ENCODE measurements at regions not wholly inside any gene's neighbourhood (a gene's known extent, or its start where the extent isn't known, plus 50 kb on each side); places are given as distances from the start of the nearest gene placed in this dataset.
"Not testable (repeated sequence)": the region's sequence is repeated elsewhere in the genome, so short reads cannot be mapped to it uniquely, and the experiment has no call there.

GRCh38 chr6:14397518-14397901, 279.9 kb downstream of the CD83 start:
- Histone ChIP-seq H3K4me1 (replicated peaks in 1 of 2) (no peaks in the 10 kb centered on the region), H3K27ac (no peak overlapping the region), H3K4me3 (no peak overlapping the region)
- 50 to 100% (median 82%) methylated on average over 1 to 6 of the region's 6 CpGs; no CpG with 5 or more reads in 2 of the 10 experiments for WGBS, 10 experiments
- in situ Hi-C loops (cut with MboI; ENCODE audit: low pct_unique_long_range_greater_than_20kb in 2 of 9, low sequenced_read_pairs in 9 of 9, unreplicated experiment in 9 of 9), result no loop called here
- ATAC-seq (replicated peaks in 6 of 8), result no peak

GRCh38 chr6:14398953-14399352, 281.4 kb downstream of the CD83 start:
- in situ Hi-C loops (cut with MboI; ENCODE audit: low pct_unique_long_range_greater_than_20kb in 2 of 9, low sequenced_read_pairs in 9 of 9, unreplicated experiment in 9 of 9), result no loop called here
- ATAC-seq (replicated peaks in 6 of 8), result no peak
- no peak overlapping the region for H3K4me3 ChIP-seq
- no peaks in the 10 kb centered on the region for H3K4me1 ChIP-seq (replicated peaks in 1 of 2)
- H3K27ac ChIP-seq, result no peak overlapping the region
- WGBS, 10 experiments, result 54 to 100% (median 83%) methylated on average over 1 to 2 of the region's 2 CpGs

- Histone ChIP-seq H3K4me1 (replicated peaks in 1 of 2) (no peaks in the 10 kb centered on the region), H3K27ac (no peak overlapping the region), H3K4me3 (no peak overlapping the region)
- in situ Hi-C loops (cut with MboI; ENCODE audit: low pct_unique_long_range_greater_than_20kb in 2 of 9, low sequenced_read_pairs in 9 of 9, unreplicated experiment in 9 of 9), result no loop called here
- no peak for ATAC-seq (replicated peaks in 6 of 8)
- 40 to 93% (median 67%) methylated on average over 1 to 5 of the region's 5 CpGs; no CpG with 5 or more reads in 1 of the 10 experiments for WGBS, 10 experiments
Observed at GRCh38 chr6:14399635-14400034, 282.1 kb downstream of the CD83 start.

DNA sequence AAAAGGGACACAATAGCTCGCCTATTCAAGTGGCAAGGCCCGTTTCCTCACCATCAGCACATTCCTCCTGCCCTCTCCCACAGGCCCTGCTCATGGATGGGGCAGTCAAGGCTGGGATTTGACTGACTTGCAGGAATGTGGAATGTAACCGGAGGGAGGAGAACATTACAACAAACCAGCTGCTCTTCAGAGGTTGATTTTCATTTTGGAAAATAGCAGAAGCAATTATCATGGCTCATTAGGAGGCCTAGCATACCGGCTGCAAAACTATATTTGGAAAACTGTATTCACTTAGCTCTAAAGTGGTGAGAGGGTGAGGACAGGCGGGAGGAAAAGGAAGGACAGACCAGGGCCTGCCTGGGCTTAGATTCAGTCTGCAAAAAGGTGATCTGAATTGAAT, 283.7 kb downstream of the CD83 start:
- peak in 1 of 8 experiments; percentile 62 for ATAC-seq (replicated peaks in 6 of 8)
- Histone ChIP-seq H3K4me3 (no peak overlapping the region), H3K27ac (no peak overlapping the region)

GRCh38 chr6:14406614-14407331, 289.2 kb downstream of the CD83 start:
- Histone ChIP-seq H3K4me3 (no peak overlapping the region), H3K27ac (peak overlapping the region in 1 of 2 donors; percentile 9), H3K4me1 (replicated peaks in 1 of 2) (peaks cover 14 to 18% of the 10 kb centered on the region in 2 donors)
- in situ Hi-C loops (cut with MboI; ENCODE audit: low pct_unique_long_range_greater_than_20kb in 2 of 9, low sequenced_read_pairs in 9 of 9, unreplicated experiment in 9 of 9), result no loop called here
- ATAC-seq (replicated peaks in 6 of 8), result peak in 5 of 8 experiments; percentile 25 to 67 (median 55)
- 14 to 90% (median 45%) methylated on average over 2 to 8 of the region's 9 CpGs; no CpG with 5 or more reads in 1 of the 10 experiments for WGBS, 10 experiments

More for the DNA sequence above, 283.7 kb downstream of the CD83 start:
- peaks cover 2 to 6% of the 10 kb centered on the region in 2 donors for H3K4me1 ChIP-seq (replicated peaks in 1 of 2)
- WGBS, 10 experiments, result 25 to 100% (median 70%) methylated on average over 1 to 5 of the region's 5 CpGs
- in situ Hi-C loops (cut with MboI; ENCODE audit: low pct_unique_long_range_greater_than_20kb in 2 of 9, low sequenced_read_pairs in 9 of 9, unreplicated experiment in 9 of 9), result no loop called here

- 40 to 100% (median 84%) methylated on average over 1 to 4 of the region's 4 CpGs; no CpG with 5 or more reads in 2 of the 10 experiments for WGBS, 10 experiments
- Histone ChIP-seq H3K4me1 (replicated peaks in 1 of 2) (peaks cover 14 to 18% of the 10 kb centered on the region in 2 donors), H3K27ac (no peak overlapping the region), H3K4me3 (no peak overlapping the region)
- ATAC-seq (replicated peaks in 6 of 8), result no peak
- in situ Hi-C loops (cut with MboI; ENCODE audit: low pct_unique_long_range_greater_than_20kb in 2 of 9, low sequenced_read_pairs in 9 of 9, unreplicated experiment in 9 of 9), result no loop called here
Observed at GRCh38 chr6:14408446-14408845, 290.9 kb downstream of the CD83 start.

DNA sequence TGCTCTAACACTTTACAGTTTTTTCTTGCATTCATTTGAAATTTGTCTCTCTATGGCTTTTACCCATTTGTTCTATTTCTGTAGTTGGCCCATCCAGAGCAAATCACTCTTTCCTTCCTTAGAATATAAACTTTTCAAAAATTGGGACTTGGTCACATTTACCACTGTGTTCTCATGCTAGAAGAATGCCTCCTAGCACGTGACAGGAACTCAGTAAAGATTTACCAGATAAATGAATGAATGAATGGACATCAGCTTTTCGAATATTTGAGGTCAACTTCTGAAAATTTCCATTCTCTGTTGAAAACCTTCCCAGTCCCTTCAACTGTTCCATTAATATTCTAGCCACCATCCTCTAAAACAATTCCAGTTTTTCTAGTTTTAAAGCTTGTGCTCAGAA, 294.5 kb downstream of the CD83 start:
- H3K4me1 ChIP-seq (replicated peaks in 1 of 2), result peaks cover 4 to 5% of the 10 kb centered on the region in 2 donors
- in situ Hi-C loops (cut with MboI; ENCODE audit: low pct_unique_long_range_greater_than_20kb in 2 of 9, low sequenced_read_pairs in 9 of 9, unreplicated experiment in 9 of 9), result no loop called here

GRCh38 chr6:14415452-14415851, 297.9 kb downstream of the CD83 start:
- in situ Hi-C loops (cut with MboI; ENCODE audit: low pct_unique_long_range_greater_than_20kb in 2 of 9, low sequenced_read_pairs in 9 of 9, unreplicated experiment in 9 of 9), result no loop called here
- 86 to 100% (median 100%) methylated on average over 1 to 3 of the region's 3 CpGs; no CpG with 5 or more reads in 4 of the 10 experiments for WGBS, 10 experiments
- H3K4me3 ChIP-seq, result no peak overlapping the region
- ATAC-seq (replicated peaks in 6 of 8), result no peak
- H3K4me1 ChIP-seq (replicated peaks in 1 of 2), result no peaks in the 10 kb centered on the region
- H3K27ac ChIP-seq, result no peak overlapping the region

More for the DNA sequence above, 294.5 kb downstream of the CD83 start:
- H3K27ac ChIP-seq, result no peak overlapping the region
- no peak for ATAC-seq (replicated peaks in 6 of 8)
- WGBS, 10 experiments, result 14 to 95% (median 69%) methylated on average over 1 to 2 of the region's 2 CpGs; no CpG with 5 or more reads in 2 of the 10 experiments
- H3K4me3 ChIP-seq, result no peak overlapping the region

DNA sequence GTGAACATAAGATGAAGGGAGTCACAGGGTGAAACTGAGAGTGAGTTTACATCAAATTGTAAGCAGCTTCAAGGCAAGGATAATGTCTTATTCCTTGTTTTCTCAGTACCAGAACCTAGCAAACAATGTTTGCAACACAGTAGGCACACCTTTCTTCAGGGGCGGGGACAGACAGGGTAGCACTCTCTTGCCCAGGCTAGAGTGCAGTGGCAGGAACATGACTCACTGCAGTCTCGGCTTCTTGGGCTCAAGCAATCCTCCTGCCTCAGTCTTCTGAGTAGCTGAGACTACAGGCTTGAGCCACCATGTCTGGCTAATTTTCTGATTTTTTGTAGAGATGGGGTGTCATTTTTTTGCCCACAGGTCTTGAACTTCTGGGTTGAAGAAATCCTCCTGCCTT, 299.8 kb downstream of the CD83 start:
- Histone ChIP-seq H3K4me1 (replicated peaks in 1 of 2) (no peaks in the 10 kb centered on the region), H3K4me3 (no peak overlapping the region), H3K27ac (no peak overlapping the region)
- 40 to 100% (median 86%) methylated on average over 1 to 2 of the region's 2 CpGs; no CpG with 5 or more reads in 2 of the 10 experiments for WGBS, 10 experiments
- peak in 2 of 8 experiments; percentile 32 to 33 for ATAC-seq (replicated peaks in 6 of 8)
- in situ Hi-C loops (cut with MboI; ENCODE audit: low pct_unique_long_range_greater_than_20kb in 2 of 9, low sequenced_read_pairs in 9 of 9, unreplicated experiment in 9 of 9), result no loop called here

GRCh38 chr6:14419224-14419623, 301.7 kb downstream of the CD83 start:
- H3K27ac ChIP-seq; H3K4me1 ChIP-seq (replicated peaks in 1 of 2); H3K4me3 ChIP-seq; ATAC-seq (replicated peaks in 6 of 8); in situ Hi-C loops (cut with MboI; ENCODE audit: low pct_unique_long_range_greater_than_20kb in 2 of 9, low sequenced_read_pairs in 9 of 9, unreplicated experiment in 9 of 9): not testable (repeated sequence)
- 81 to 100% (median 100%) methylated on average over 2 to 6 of the region's 7 CpGs; no CpG with 5 or more reads in 2 of the 10 experiments for WGBS, 10 experiments

GRCh38 chr6:14422061-14422460, 304.5 kb downstream of the CD83 start:
- Histone ChIP-seq H3K4me1 (replicated peaks in 1 of 2) (peaks cover 0 to 9% of the 10 kb centered on the region in 2 donors), H3K4me3 (no peak overlapping the region), H3K27ac (no peak overlapping the region)
- in situ Hi-C loops (cut with MboI; ENCODE audit: low pct_unique_long_range_greater_than_20kb in 2 of 9, low sequenced_read_pairs in 9 of 9, unreplicated experiment in 9 of 9), result no loop called here
- 27 to 100% (median 90%) methylated on average over 2 to 5 of the region's 6 CpGs; no CpG with 5 or more reads in 3 of the 10 experiments for WGBS, 10 experiments
- no peak for ATAC-seq (replicated peaks in 6 of 8)

- in situ Hi-C loops (cut with MboI; ENCODE audit: low pct_unique_long_range_greater_than_20kb in 2 of 9, low sequenced_read_pairs in 9 of 9, unreplicated experiment in 9 of 9), result no loop called here
- no peak for ATAC-seq (replicated peaks in 6 of 8)
- no peak overlapping the region for H3K4me3 ChIP-seq
- no peak overlapping the region for H3K27ac ChIP-seq
- H3K4me1 ChIP-seq (replicated peaks in 1 of 2), result peaks cover 0 to 9% of the 10 kb centered on the region in 2 donors
- WGBS, 10 experiments, result 60 to 100% (median 100%) methylated on average over 1 to 2 of the region's 2 CpGs; no CpG with 5 or more reads in 2 of the 10 experiments
Observed at GRCh38 chr6:14422917-14423316, 305.3 kb downstream of the CD83 start.

- peaks cover 1 to 9% of the 10 kb centered on the region in 2 donors for H3K4me1 ChIP-seq (replicated peaks in 1 of 2)
- no peak overlapping the region for H3K4me3 ChIP-seq
- in situ Hi-C loops (cut with MboI; ENCODE audit: low pct_unique_long_range_greater_than_20kb in 2 of 9, low sequenced_read_pairs in 9 of 9, unreplicated experiment in 9 of 9), result no loop called here
- no peak overlapping the region for H3K27ac ChIP-seq
- WGBS, 10 experiments, result 50 to 100% (median 90%) methylated on average over 1 to 5 of the region's 5 CpGs; no CpG with 5 or more reads in 1 of the 10 experiments
- peak in 3 of 8 experiments; percentile 73 to 86 (median 79) for ATAC-seq (replicated peaks in 6 of 8)
Observed at GRCh38 chr6:14423330-14423729, 305.8 kb downstream of the CD83 start.

All from motor neuron (in vitro differentiated cells).